Ishikawa (cell line): ENCODE measurements at regions not wholly inside any gene's neighbourhood (a gene's known extent, or its start where the extent isn't known, plus 50 kb on each side); places are given as distances from the start of the nearest gene placed in this dataset.

ENCODE experiments used
- CEBPB ChIP-seq: IDR thresholded peaks from 2 replicates; pipeline ENCODE4 v1.6.1; 2012
- RAD21 ChIP-seq: IDR thresholded peaks from 2 replicates; pipeline ENCODE4 v1.6.1; 2012; ENCODE audit warnings: low read depth
- TF ChIP-seq, protein P1 (sequence below): IDR thresholded peaks from 2 replicates; pipeline ENCODE4 v1.6.1; 2012

DNA sequence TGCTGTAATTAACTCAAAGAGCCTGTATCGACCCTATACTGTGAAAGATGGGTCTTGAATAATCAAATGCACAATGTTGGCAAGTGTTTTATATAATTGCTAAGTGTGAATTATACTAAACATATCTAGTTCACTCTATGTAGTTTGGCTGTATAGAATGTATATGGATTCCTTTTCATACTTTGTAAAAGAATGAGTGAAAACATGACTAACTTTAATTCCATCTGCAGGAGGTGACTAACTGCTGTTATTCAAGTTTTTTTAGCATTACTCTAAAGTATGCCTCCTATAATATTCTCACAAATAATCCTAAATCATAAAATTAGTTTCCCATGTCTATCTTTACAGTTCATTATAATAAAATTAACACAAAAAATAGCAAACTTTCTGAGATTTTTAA, 394.0 kb upstream of the MON1B start:
- TF ChIP-seq, protein P1, sequence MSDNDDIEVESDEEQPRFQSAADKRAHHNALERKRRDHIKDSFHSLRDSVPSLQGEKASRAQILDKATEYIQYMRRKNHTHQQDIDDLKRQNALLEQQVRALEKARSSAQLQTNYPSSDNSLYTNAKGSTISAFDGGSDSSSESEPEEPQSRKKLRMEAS: no peak
- TF ChIP-seq CEBPB (no peak), RAD21 (no peak)
